Renal cortex interstitium (tissue), 11 donors: ENCODE measurements at regions not wholly inside any gene's neighbourhood (a gene's known extent, or its start where the extent isn't known, plus 50 kb on each side); places are given as distances from the start of the nearest gene placed in this dataset.

Experiments
- DNase-seq, 11 donors: peaks; one replicate each; pipeline ENCODE4 v3.0.0-alpha.2; 2013; ENCODE audit warnings: low read depth in 9 of 11, low spot score in 4 of 11; ENCODE audit errors: extremely low read depth in 1 of 11

GRCh38 chr5:175214152-175214551 is 229.8 kb downstream of the DRD1 start:
- no peak for DNase-seq

- DNase-seq = no peak
Observed at GRCh38 chr5:175211956-175212756, 231.8 kb downstream of the DRD1 start.

- DNase-seq = no peak
Observed at GRCh38 chr5:175207321-175208040, 236.5 kb downstream of the DRD1 start.

GRCh38 chr5:175206669-175207068 is 237.3 kb downstream of the DRD1 start:
- DNase-seq = no peak

GRCh38 chr5:175202463-175203068 is 241.4 kb downstream of the DRD1 start:
- peak in 6 of 11 donors; percentile 24 to 50 (median 40) for DNase-seq

GRCh38 chr5:175201393-175201792 is 242.6 kb downstream of the DRD1 start:
- DNase-seq = no peak

GRCh38 chr5:175195698-175196656 is 248.0 kb downstream of the DRD1 start:
- DNase-seq = peak in 5 of 11 donors; percentile 12 to 45 (median 23)

- no peak for DNase-seq
Observed at GRCh38 chr5:175181331-175181730, 262.7 kb downstream of the DRD1 start.

GRCh38 chr5:175170899-175171298 is 273.1 kb downstream of the DRD1 start:
- DNase-seq = no peak

- no peak for DNase-seq
Observed at GRCh38 chr5:175168882-175169507, 275.0 kb downstream of the DRD1 start.

GRCh38 chr5:175166026-175166425 is 278.0 kb downstream of the DRD1 start:
- DNase-seq = no peak

- DNase-seq = no peak
Observed at GRCh38 chr5:175163586-175164275, 280.3 kb downstream of the DRD1 start.

GRCh38 chr5:175162036-175162435 is 281.9 kb downstream of the DRD1 start:
- no peak for DNase-seq

- peak in 9 of 11 donors; percentile 3 to 38 (median 19) for DNase-seq
Observed at GRCh38 chr5:175159956-175160355, 284.0 kb downstream of the DRD1 start.

GRCh38 chr5:175148636-175149172 is 295.3 kb downstream of the DRD1 start:
- DNase-seq = no peak

GRCh38 chr5:175146733-175147132 is 297.2 kb downstream of the DRD1 start:
- DNase-seq = no peak

- DNase-seq = no peak
Observed at GRCh38 chr5:175141421-175141820, 302.6 kb downstream of the DRD1 start.

- no peak for DNase-seq
Observed at GRCh38 chr5:175133185-175133584, 310.8 kb downstream of the DRD1 start.
